HL-60/S4 (cell line): ENCODE measurements at regions not wholly inside any gene's neighbourhood (a gene's known extent, or its start where the extent isn't known, plus 50 kb on each side); places are given as distances from the start of the nearest gene placed in this dataset.

Source experiments
- in situ Hi-C: fragments of 300-500 bp; cut with MboI; formaldehyde crosslinking; loops from 2 replicates; pipeline ENCODE4 v1.14.3; 2022; ENCODE audit warnings: low sequenced_read_pairs

DNA sequence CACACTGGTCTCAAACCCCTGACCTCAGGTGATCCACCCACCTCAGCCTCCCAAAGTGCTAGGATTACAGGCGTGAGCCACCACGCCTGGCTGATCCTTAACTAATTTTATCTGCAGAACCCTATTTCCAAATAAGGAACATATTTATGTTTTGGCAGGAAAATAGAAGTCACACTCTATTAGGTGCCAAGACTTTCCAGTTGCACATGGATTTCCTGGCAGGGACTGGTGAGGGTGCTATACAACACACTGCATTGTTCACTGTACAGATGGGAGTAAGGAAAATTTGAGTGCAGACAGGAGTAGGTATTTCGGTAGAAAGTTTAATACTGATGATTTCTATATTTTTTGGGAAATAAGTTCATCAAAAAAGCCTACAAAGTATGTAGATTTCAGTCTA, 605.3 kb upstream of the B3GALT2 start:
- in situ Hi-C loops: no loop called here

DNA sequence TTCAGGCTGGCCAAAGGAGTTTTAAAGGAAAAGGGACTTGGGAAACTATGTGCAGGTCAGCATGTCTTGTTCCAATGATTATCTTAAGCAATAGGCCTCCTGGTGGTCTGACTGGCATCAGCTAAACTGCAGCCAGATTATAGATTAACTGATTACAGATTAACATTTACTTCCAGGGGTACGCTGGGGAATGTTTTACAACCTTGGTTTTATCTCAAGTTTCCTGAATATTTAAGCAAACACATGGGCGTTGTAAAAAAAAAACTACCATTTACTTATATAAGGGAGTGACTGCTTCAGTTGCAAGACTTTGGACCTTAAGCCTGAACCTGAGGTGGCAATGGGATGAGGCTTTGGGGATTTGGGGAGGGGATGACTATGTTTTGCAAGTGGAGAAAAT, 600.6 kb upstream of the B3GALT2 start:
- in situ Hi-C loops: no loop called here

DNA sequence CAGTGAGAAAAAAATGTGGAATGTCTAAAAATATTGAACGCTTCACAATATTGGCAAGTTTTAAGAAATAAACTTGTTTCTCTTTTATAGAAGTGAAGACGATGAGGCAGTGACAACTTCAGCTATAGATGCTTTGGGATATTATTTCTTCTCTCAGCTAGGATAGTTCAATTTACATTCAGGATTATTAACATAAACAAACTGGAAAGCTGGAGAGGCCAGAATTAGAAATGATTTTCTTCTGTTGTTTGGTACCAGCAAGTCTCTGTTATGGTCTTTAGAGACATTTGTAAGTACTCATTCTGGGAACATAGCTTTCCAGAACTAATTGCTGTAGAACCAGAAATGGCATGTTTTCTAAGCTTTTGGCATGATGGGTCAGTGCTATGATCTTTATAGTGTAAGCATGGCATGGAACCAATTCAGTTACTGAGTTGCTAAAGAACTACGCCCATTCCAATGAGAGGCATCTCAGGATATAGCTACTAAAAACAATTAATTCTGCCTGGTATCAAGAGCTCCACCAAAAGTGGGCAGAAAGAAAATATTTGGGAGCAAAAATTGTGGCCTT, 599.5 kb upstream of the B3GALT2 start:
- in situ Hi-C loops: no loop called here

DNA sequence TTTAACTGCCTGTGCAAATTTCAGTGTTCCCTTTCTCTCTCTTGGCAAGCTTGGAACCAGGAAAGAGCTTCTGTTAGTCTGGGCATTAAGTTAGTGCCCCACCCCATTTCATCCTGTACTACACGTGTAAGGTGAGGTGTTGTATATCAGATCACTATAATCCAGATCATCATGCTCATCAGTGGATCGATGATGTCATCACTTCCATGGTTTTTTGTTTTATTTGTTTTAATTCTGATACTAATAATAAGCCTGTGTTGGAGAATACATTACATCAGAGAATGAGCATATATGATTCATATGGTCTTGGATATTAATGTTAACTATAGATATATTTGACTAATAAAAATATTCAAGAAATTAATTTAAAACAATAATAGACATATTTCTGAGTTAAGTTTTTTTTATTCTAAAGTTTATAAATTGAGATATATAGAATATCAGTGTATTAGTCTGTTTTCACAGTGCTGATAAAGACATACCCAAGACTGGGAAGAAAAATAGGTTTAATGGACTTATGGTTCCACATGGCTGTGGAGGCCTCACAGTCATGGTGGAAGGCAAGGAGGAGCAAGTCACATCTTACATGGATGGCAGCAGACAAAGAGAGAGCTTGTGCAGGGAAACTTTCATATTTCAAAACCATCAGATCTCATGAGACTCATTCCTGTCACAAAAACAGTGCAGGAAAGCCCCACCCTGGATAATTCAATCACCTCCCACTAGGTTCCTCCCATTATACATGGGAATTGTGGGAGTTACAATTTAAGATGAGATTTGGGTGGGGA, 588.3 kb upstream of the B3GALT2 start:
- in situ Hi-C loops: no loop called here

DNA sequence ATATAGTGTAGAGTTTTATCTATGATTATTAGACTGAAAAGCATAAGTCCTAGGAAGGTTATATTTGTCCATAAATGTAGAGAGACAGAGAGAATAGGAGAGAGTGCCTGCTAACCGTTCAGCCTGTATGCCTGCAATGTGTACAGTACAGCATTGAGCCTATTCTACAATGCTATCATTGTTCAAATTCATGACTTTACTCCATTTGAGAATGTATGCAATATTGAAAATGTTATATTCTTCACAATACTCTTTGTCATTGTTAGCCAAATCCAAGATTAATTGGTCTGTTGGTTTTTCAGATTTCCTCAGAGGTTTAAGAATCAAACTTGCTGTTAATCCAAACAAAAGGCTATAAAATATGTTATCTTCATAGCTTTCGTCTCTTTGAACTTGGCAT, 585.2 kb upstream of the B3GALT2 start:
- in situ Hi-C loops: no loop called here

DNA sequence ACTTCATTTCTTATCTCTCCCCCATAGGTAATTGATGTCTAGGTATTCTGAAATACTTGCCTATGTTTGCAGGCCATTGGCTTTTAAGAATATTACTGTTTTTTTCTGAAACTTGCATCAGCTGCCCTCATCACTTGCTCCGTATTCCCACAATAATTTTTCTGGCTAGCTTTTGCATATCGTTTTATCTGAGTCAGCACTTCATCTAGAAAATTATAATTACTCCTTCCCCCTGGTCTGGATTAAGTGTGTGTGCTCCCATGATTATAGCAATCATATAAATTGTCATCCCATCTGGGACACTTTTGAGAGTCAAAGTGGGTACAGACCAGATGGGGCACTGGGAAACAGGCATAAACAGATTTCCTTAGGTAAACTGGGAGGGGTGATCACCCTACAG, 583.2 kb upstream of the B3GALT2 start:
- in situ Hi-C loops: no loop called here

DNA sequence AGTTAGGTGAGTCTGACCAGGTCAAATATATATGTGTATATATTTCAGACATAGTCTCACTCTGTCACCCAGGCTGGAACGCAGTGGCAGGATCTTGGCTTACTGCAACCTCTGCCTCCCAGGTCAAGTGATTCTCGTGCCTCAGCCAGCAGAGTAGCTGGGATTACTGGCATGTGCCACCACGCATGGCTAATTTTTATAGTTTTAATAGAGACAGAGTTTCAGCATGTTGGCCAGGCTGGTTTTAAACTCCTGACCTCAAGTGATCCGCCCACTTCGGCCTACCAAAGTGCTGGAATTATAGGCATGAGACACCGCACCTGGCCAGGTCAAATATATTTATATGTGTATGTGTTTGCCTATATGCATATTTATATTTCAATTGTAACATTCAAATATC, 581.5 kb upstream of the B3GALT2 start:
- in situ Hi-C loops: no loop called here

DNA sequence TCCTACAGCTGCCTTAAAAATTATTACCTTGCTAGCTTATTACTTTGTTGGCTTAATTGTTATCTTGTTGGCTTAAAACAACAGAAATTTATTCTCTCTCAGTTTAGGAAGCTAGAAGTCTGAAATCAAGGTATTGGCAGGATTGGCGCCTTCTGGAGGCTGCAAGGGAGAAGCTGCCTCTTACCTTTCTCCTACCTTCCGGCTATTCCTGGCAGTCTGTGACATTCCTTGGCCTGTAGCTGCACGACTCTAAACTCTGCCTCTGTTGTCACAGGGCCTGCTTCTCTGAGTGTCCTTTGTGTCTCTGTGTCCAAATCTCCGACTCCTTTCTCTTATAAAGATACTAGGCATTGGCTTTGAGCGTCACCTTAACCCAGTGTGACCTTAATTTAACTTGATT, 579.9 kb upstream of the B3GALT2 start:
- in situ Hi-C loops: no loop called here

DNA sequence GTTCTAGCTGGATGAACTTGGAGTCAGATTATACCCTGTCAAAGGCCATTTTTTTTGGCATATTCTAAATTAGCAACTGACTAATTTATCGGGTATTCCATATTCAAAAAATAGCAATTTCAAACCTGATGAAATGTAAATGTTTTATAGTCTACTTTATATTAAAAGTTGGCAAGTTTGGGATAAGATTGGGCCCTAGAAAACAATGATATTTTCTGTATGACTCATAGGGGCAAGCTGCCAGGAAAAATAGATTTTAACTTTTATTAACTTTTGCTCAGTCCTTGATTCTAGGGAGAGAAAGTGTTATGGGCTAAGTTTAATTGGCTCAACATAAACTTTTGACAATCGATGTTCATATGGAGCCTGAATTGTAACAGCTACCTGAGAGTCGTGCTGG, 576.9 kb upstream of the B3GALT2 start:
- in situ Hi-C loops: no loop called here

DNA sequence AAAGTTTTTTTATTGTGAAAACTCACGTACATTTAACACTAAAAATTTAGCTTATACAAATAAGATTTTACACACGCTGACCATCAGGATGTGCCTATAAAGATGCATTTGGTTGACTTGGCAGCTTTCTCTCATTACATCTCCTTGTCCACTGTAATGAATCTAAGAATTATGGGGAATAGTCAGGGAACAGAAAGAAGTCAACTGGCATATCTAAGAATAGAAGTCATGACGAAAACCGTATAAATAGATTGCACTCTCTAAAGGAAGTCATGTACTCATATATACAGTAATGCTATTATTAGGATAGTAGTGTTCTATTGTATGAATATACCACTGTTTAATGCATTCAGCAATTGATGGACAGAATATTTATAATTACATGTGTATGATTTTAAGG, 575.8 kb upstream of the B3GALT2 start:
- in situ Hi-C loops: no loop called here

DNA sequence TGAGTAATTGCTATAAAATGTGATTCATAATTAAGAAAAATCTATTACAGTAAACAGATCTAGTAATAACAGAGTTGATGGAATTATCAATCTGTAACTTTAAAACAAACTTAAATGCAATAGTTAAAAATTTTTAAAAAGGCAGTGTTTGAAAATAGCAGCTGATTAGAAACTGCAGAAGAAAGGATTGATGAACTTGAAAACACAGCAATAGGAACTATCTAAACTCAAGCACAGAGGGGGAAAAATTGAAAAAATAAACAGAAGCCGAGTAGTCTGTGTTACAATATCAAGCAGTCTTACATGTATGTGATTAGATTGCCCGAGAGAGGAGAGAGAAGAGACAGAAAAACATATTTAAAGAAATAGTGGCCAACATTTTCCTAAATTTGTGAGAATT, 569.0 kb upstream of the B3GALT2 start:
- in situ Hi-C loops: no loop called here

DNA sequence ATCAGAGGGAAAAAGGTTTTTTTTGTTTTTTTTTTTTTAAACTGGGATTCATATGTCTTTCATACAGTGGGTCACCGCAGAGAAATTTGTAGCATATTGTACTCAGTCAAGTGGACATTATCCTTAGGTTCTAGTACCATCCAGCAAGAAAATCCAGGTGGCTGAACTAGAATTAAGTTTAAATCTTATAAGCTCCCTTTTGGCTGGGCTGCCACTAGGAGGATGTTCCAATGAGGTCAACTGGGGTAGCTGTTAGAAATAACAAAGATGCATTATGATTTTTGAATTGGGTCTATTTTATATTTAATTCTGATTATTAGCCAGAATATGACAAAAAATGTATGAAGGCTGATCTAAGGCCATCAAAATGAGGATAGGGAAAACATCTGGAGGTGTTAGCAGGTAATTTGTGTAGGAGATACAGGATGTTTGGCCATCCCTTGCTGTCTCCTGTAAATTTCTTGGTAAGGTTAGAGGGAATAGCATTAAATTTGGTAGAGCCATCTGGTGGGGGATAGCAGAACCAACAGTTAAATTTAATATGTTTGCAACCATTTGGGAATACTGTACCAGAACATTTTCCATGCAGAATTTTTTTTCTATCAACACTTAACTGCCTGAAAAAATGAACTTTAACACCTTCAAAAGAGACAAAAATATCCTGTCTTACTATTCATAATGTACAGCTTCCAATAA, 568.5 kb upstream of the B3GALT2 start:
- in situ Hi-C loops: no loop called here

DNA sequence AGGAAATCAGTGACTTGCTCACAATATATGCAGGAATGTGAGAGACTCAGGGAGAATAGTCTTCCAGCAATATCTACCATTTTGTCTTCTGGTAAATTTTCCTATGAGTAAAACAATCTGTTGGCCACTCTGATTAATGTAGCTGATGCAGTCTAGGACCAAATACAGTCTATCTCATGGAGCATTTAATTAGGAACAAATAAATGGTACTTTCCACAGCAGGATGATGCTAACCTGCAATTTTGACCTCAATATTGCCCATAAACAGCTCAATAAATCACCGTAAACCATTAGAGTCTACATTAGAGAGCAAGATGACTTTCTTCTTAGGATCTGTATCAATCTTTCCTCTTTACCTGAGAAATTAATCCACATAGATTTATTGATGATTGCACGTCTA, 567.7 kb upstream of the B3GALT2 start:
- in situ Hi-C loops: no loop called here

DNA sequence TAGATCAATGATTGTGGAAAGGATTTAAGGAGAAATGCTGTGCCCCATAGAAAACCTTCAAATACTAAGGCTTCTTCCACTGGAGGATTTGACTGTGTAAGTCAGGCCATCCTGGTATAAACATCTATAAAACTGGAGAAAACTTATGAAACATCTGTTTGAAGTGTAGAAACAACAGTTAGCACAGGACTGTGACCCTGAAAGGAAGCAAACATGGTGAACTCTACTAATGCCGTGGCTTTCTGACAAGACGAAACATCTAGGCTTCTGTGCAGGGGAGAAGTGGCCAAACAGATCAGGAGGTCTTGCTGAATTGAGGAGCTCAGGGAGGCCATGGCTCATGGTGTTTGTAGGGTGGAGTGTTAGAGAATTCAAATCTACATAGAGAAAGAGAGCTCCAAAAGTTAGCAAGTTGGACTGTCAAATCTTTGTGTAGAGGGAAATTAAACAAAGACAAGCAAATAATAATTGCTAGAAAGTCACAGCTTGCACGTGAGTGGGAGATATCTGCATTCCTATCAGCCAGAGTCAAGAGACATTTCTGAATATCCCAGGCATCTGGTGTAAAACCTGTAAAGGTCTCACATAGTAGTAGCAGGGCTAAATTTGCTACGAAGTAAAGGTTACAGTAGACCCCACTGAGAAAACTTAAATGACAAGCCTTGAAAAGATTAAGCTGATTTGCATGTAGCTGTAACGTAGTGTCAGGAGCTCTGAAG, 566.8 kb upstream of the B3GALT2 start:
- in situ Hi-C loops: no loop called here

DNA sequence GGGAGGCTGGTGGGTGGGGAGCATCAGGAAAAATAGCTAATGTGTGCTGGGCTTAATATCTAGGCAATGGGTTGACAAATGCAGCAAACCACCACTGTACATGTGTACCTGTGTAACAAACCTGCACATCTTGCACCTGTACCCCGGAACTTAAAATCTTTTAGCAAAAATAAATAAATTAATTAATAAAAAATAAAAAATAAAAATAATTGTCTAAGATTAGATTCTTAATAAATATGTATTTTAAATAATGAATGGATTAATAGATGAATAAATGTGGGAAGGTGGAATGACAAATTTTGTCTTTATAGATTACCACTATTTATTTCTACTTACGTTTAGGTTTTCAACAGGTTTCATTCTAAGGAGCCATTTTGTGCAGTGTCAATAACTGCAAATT, 563.5 kb upstream of the B3GALT2 start:
- in situ Hi-C loops: no loop called here

DNA sequence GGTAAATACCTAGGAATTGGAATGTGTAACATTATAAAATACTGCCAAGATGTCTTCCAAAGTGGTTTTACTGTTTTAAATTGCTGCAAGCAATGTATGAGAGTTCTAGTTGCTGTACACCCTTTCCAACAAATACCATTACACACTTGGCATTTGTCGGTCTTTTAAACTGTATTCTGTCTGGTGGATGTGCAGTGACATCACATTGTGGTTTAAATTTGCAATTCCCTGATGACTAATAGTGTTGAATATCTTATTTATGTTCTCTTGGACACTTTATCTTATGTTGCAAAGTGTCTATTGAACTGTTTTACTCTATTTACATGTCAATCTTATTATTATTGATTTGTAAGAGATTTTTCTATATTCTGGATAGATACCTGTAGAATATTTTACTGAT, 561.2 kb upstream of the B3GALT2 start:
- in situ Hi-C loops: no loop called here

DNA sequence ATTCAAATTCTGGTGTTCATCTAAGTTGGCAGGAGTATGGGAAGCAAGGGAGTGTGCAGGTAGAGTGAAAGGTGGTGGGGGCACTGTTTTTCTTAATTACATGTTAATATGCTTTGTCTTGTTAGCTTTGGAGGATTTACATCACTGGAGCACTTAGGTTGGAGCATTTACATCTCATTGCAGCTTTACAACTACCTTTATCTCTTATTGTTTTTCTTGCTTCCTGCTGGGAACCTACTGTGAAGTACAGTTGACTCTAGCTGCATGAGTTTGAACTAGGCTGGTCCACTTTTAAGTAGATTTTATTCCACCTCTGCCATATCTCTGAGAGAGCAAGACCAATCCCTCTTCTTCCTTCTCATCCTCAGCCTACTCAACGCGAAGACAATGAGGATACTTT, 554.8 kb upstream of the B3GALT2 start:
- in situ Hi-C loops: no loop called here

DNA sequence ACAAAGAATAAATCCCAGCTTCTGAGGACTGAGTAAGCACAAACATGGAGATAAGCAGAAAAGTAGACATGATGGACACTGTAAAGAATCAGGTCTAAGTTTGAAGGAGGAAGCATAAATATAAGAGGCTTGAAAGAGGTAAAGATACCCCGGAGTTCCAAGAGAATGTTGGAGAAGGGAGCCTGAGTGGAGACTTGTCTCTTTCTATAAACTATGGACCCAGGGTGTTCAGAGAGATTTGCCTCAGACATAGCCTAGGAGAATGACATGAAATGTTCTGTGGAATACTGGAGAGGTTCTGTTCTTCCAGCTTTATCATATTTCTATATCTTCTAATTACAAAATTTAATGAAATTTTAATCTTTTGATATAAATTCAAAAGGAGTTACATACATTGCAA, 554.3 kb upstream of the B3GALT2 start:
- in situ Hi-C loops: no loop called here

DNA sequence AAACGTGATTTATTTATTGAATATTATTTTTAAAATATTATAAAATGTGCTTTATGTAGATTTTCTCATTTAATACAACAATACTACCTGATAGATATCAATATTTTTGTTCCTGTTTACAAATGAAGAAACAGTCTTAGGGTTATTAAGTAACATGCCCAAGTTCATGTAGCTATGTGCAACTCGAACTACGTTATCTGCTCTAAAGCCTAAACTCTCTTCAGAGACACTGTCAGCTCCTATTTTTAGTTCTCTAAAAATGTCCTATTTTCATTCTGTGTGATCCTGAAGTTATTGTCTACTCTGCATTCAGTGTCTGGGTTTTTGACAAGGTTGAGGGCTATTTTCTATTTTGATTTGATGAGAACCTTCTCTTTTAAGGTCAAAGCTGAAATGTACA, 550.1 kb upstream of the B3GALT2 start:
- in situ Hi-C loops: no loop called here

DNA sequence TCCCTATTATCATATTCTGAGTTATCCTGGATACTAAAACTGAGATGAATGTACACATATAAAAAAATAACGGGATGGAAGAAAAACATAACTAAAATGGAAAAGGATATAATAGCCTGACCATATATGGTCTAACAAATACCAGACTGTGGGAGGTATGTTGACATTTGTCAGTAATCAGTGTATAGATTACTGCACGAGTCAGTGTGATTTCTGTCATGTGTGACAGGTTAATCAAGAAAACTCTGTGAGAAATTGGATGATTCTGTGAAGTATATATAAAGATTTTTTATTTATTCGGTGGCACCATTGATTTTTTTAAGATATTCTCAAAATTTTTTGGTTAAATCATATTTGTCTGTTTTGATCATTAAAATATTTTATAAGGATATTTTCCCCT, 547.3 kb upstream of the B3GALT2 start:
- in situ Hi-C loops: no loop called here

DNA sequence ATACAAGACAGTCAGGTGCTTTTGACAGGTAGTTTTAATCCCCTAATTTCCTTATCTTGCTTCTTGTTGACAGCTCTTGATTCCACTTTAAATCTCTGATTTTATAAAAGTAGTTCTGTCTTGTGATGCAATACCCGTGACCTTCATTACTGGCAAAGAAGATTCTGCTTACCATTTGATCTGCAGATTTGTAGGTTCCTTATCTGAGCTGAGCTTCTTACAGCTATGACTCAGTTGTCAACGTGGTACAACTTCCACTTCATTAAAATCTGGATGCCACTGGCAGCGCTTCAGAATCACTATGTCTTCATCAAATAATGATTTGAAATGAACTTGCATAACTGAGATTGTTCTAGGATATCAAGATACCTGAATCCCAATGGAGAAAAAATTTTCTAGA, 543.6 kb upstream of the B3GALT2 start:
- in situ Hi-C loops: no loop called here

DNA sequence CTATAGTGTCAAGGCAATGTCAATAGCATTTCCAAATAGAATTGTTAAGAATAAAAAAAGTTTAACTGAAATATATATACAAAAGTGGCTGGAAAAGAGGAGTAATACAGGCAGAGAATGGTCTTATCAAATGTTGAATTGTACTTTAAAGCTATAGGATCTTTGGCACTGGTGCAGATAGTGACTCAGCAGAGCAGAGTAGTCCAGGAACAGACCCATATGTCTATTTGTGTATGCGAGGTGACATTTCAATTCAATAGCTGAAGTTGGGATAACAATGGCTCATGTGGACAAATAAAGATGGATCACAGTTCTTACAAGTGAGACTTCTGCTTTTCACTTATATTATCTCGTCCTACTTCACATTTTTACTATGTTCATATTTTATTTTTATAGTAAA, 543.0 kb upstream of the B3GALT2 start:
- in situ Hi-C loops: no loop called here
